Brain microvascular endothelial cell (primary cell): ENCODE measurements at regions not wholly inside any gene's neighbourhood (a gene's known extent, or its start where the extent isn't known, plus 50 kb on each side); places are given as distances from the start of the nearest gene placed in this dataset.

Experiments
- DNase-seq: peaks from one replicate; pipeline ENCODE4 v3.0.0-alpha.2; 2020
- H3K27ac ChIP-seq: fragments of 250-450 bp; sonication (Bioruptor Pico); 2 replicates; pipeline ENCODE4 v1.5.1; 2020; ENCODE audit warnings: mild to moderate bottlenecking, moderate library complexity
- H3K27me3 ChIP-seq: fragments of 250-450 bp; sonication (Bioruptor Pico); replicated peaks from 2 replicates; pipeline ENCODE4 v1.5.1; 2020; ENCODE audit warnings: mild to moderate bottlenecking
- H3K36me3 ChIP-seq: fragments of 250-450 bp; sonication (Bioruptor Pico); replicated peaks from 2 replicates; pipeline ENCODE4 v1.5.1; 2020; ENCODE audit warnings: mild to moderate bottlenecking
- H3K4me3 ChIP-seq: 2 replicates; pipeline ENCODE4 v1.5.1; 2011; ENCODE audit warnings: low read depth, mild to moderate bottlenecking, control low read depth, low read length, moderate library complexity
- in situ Hi-C: cut with HindIII; loops from 2 replicates; pipeline ENCODE4 v1.10.0; 2017; ENCODE audit warnings: low sequenced_read_pairs, low pct_ligation_motif_present
- TF ChIP-seq, protein P1 (sequence below): IDR thresholded peaks from 2 replicates; pipeline ENCODE4 v1.5.1; 2011; ENCODE audit warnings: low read depth, mild to moderate bottlenecking, moderate library complexity, low read length, control low read depth, inconsistent platforms; ENCODE audit errors: missing control alignments

GRCh38 chr11:109205312-109205711, 216.7 kb upstream of the C11orf87 start:
- H3K4me3 ChIP-seq: no peak overlapping the region
- DNase-seq: no peak
- H3K36me3 ChIP-seq: no peaks in the 10 kb centered on the region
- TF ChIP-seq, protein P1, sequence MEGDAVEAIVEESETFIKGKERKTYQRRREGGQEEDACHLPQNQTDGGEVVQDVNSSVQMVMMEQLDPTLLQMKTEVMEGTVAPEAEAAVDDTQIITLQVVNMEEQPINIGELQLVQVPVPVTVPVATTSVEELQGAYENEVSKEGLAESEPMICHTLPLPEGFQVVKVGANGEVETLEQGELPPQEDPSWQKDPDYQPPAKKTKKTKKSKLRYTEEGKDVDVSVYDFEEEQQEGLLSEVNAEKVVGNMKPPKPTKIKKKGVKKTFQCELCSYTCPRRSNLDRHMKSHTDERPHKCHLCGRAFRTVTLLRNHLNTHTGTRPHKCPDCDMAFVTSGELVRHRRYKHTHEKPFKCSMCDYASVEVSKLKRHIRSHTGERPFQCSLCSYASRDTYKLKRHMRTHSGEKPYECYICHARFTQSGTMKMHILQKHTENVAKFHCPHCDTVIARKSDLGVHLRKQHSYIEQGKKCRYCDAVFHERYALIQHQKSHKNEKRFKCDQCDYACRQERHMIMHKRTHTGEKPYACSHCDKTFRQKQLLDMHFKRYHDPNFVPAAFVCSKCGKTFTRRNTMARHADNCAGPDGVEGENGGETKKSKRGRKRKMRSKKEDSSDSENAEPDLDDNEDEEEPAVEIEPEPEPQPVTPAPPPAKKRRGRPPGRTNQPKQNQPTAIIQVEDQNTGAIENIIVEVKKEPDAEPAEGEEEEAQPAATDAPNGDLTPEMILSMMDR: no peak
- no peak overlapping the region for H3K27ac ChIP-seq
- H3K27me3 ChIP-seq: no peaks in the 10 kb centered on the region
- in situ Hi-C loops: no loop called here

DNA sequence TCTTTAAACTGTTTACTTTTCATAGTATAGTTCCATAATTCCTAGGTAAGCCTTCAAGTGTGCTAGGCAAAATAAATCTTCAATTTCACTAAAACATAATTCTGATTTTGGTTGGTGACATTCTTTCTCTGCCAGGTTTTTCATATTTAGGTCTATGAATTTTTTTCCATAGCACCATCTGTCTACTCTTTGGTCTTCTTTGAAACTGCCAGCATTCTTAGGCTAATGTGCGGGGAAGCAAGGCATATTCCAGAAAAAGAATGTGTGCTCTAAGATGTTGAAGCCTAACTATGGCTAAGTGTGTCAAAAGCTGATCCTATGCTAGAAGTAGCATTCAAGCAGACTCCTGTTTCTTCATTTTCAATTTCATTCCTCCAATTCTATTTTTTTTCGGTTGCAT, 213.9 kb upstream of the C11orf87 start:
- H3K27ac ChIP-seq: no peak overlapping the region
- H3K4me3 ChIP-seq: no peak overlapping the region
- in situ Hi-C loops: no loop called here
- TF ChIP-seq, protein P1: no peak
- no peaks in the 10 kb centered on the region for H3K27me3 ChIP-seq
- no peaks in the 10 kb centered on the region for H3K36me3 ChIP-seq
- no peak for DNase-seq

- no peak for DNase-seq
- Histone ChIP-seq H3K27me3 (no peaks in the 10 kb centered on the region), H3K36me3 (no peaks in the 10 kb centered on the region)
These were observed 212.4 kb upstream of the C11orf87 start for GRCh38 chr11:109209572-109209971.

GRCh38 chr11:109221190-109221589, 200.8 kb upstream of the C11orf87 start:
- no peak overlapping the region for H3K4me3 ChIP-seq
- TF ChIP-seq, protein P1: no peak
- DNase-seq: no peak
- H3K36me3 ChIP-seq: no peaks in the 10 kb centered on the region
- H3K27me3 ChIP-seq: no peaks in the 10 kb centered on the region
- in situ Hi-C loops: no loop called here
- no peak overlapping the region for H3K27ac ChIP-seq

More at GRCh38 chr11:109209572-109209971, 212.4 kb upstream of the C11orf87 start:
- TF ChIP-seq, protein P1: no peak
- no peak overlapping the region for H3K27ac ChIP-seq
- in situ Hi-C loops: no loop called here
- no peak overlapping the region for H3K4me3 ChIP-seq

DNA sequence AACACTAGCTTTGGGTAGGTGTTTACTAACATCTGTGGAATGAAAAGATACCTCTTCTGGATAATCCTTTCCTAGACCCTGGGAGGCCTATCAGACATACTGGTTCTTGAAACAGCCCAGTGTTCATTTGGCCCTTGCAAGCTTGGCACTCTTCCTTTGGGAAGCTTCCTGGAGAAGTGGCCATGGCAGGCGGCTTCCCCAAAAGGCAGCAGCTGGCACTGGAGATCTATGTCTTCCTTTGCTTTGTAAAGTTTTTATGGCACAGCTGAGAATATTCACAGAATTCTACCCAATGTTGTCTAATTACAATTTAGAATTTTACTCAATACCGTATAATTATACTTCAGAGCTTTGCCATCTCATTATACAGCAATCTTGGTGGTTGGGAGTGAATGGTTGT, 199.2 kb upstream of the C11orf87 start:
- no peaks in the 10 kb centered on the region for H3K27me3 ChIP-seq
- no peak overlapping the region for H3K27ac ChIP-seq
- DNase-seq: no peak
- H3K4me3 ChIP-seq: no peak overlapping the region
- in situ Hi-C loops: no loop called here
- H3K36me3 ChIP-seq: no peaks in the 10 kb centered on the region
- TF ChIP-seq, protein P1: no peak

DNA sequence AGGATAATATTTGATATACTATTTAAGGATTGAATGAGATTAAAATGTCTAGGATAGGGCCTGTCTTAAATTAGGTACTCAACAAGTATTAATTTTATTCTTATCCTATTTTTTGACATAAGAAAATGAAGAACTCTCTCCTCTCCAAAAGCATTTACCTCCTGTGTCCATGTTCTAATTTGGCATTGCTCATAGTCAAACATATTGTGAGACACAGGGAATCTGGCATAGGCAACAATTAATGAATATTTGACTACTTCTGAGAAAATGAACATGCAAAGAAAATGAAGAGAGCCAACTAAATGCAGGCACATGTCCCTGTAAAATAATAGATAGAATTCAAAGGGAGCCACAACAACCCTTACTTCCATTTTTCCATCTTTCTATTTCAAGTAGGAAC, 198.5 kb upstream of the C11orf87 start:
- TF ChIP-seq, protein P1: no peak
- in situ Hi-C loops: no loop called here
- DNase-seq: no peak

More for the DNA sequence above, 198.5 kb upstream of the C11orf87 start:
- Histone ChIP-seq H3K27me3 (no peaks in the 10 kb centered on the region), H3K36me3 (no peaks in the 10 kb centered on the region), H3K27ac (no peak overlapping the region), H3K4me3 (no peak overlapping the region)
